H9 (cell line): ENCODE measurements at regions not wholly inside any gene's neighbourhood (a gene's known extent, or its start where the extent isn't known, plus 50 kb on each side); places are given as distances from the start of the nearest gene placed in this dataset.

Experiments
- DNase-seq: peaks from one replicate; pipeline ENCODE4 v3.0.0-alpha.2; 2017
- H2AFZ ChIP-seq: one replicate; pipeline ENCODE4 v1.6.1; 2013; ENCODE audit warnings: mild to moderate bottlenecking, low read length, control low read depth, moderate library complexity
- H2AK5ac ChIP-seq: 2 replicates; pipeline ENCODE4 v1.6.1; 2013; ENCODE audit warnings: low read length, control low read depth, mixed read lengths; ENCODE audit not compliant: insufficient read length
- H2BK120ac ChIP-seq: one replicate; pipeline ENCODE4 v1.6.1; 2013; ENCODE audit warnings: low read depth, mild to moderate bottlenecking, low read length, control low read depth, inconsistent platforms; ENCODE audit not compliant: poor library complexity, severe bottlenecking
- H2BK12ac ChIP-seq: 2 replicates; pipeline ENCODE4 v1.6.1; 2013; ENCODE audit warnings: low read length, control low read depth, mixed read lengths, low read depth; ENCODE audit not compliant: insufficient read length
- H2BK15ac ChIP-seq: 2 replicates; pipeline ENCODE4 v1.6.1; 2013; ENCODE audit warnings: low read depth, low read length, control low read depth
- H2BK20ac ChIP-seq: one replicate; pipeline ENCODE4 v1.6.1; 2013; ENCODE audit warnings: low read depth, mild to moderate bottlenecking, low read length, control low read depth, inconsistent platforms; ENCODE audit not compliant: poor library complexity, severe bottlenecking
- H2BK5ac ChIP-seq: 2 replicates; pipeline ENCODE4 v1.6.1; 2013; ENCODE audit warnings: low read length, control low read depth, mixed read lengths; ENCODE audit not compliant: insufficient read length
- H3K14ac ChIP-seq: 2 replicates; pipeline ENCODE4 v1.6.1; 2013; ENCODE audit warnings: low read length, control low read depth; ENCODE audit not compliant: insufficient read depth
- H3K18ac ChIP-seq: 2 replicates; pipeline ENCODE4 v1.6.1; 2013; ENCODE audit warnings: low read depth, mild to moderate bottlenecking, mixed read lengths, low read length, control low read depth; ENCODE audit not compliant: insufficient read length
- H3K23ac ChIP-seq: 2 replicates; pipeline ENCODE4 v1.6.1; 2013; ENCODE audit warnings: low read length, control low read depth, mixed read lengths, low read depth; ENCODE audit not compliant: insufficient read length
- H3K23me2 ChIP-seq: 2 replicates; pipeline ENCODE4 v1.6.1; 2013; ENCODE audit warnings: low read depth, mild to moderate bottlenecking, mixed read lengths, low read length, control low read depth; ENCODE audit not compliant: insufficient read length, poor library complexity, severe bottlenecking
- H3K27ac ChIP-seq: 2 replicates; pipeline ENCODE4 v1.5.1; 2013; ENCODE audit warnings: low read length, control low read depth, mixed read lengths, low read depth; ENCODE audit not compliant: insufficient read length
- H3K27me3 ChIP-seq: 2 replicates; pipeline ENCODE4 v1.6.1; 2013; ENCODE audit warnings: low read length, control low read depth, inconsistent platforms; ENCODE audit not compliant: insufficient read depth
- H3K4ac ChIP-seq: 2 replicates; pipeline ENCODE4 v1.6.1; 2013; ENCODE audit warnings: low read depth, mild to moderate bottlenecking, control low read depth, inconsistent platforms, low read length, moderate library complexity
- H3K4me1 ChIP-seq: 2 replicates; pipeline ENCODE4 v1.6.1; 2013; ENCODE audit warnings: low read length, control low read depth, inconsistent platforms; ENCODE audit not compliant: insufficient read depth
- H3K4me2 ChIP-seq: 2 replicates; pipeline ENCODE4 v1.6.1; 2013; ENCODE audit warnings: low read length, control low read depth, mixed read lengths; ENCODE audit not compliant: insufficient read length, insufficient read depth
- H3K56ac ChIP-seq: 2 replicates; pipeline ENCODE4 v1.6.1; 2013; ENCODE audit warnings: low read depth, mild to moderate bottlenecking, mixed read lengths, low read length, control low read depth; ENCODE audit not compliant: insufficient read length
- H3K79me1 ChIP-seq: 2 replicates; pipeline ENCODE4 v1.6.1; 2013; ENCODE audit warnings: low read depth, mild to moderate bottlenecking, moderate library complexity, low read length, control low read depth, inconsistent platforms; ENCODE audit not compliant: insufficient read depth, poor library complexity, severe bottlenecking
- H3K79me2 ChIP-seq: 2 replicates; pipeline ENCODE4 v1.6.1; 2013; ENCODE audit warnings: low read length, control low read depth, inconsistent platforms; ENCODE audit not compliant: insufficient read depth
- H3K9ac ChIP-seq: 2 replicates; pipeline ENCODE4 v1.6.1; 2013; ENCODE audit warnings: low read length, control low read depth, mixed read lengths; ENCODE audit not compliant: insufficient read length; ENCODE audit errors: extremely low read depth
- H3K9me3 ChIP-seq: one replicate; pipeline ENCODE4 v1.6.1; 2013; ENCODE audit warnings: low read depth, low read length, inconsistent platforms; ENCODE audit not compliant: control insufficient read depth
- H3T11ph ChIP-seq: one replicate; pipeline ENCODE4 v1.6.1; 2013; ENCODE audit warnings: mild to moderate bottlenecking, low read length, control low read depth, inconsistent platforms
- H4K20me1 ChIP-seq: one replicate; pipeline ENCODE4 v1.6.1; 2013; ENCODE audit not compliant: control insufficient read depth, insufficient read length, insufficient read depth
- H4K5ac ChIP-seq: 2 replicates; pipeline ENCODE4 v1.6.1; 2013; ENCODE audit warnings: low read depth, mild to moderate bottlenecking, mixed read lengths, low read length, control low read depth; ENCODE audit not compliant: insufficient read length
- H4K8ac ChIP-seq: replicated peaks from 2 replicates; pipeline ENCODE4 v1.6.1; 2013; ENCODE audit warnings: low read length, control low read depth, mixed read lengths, low read depth; ENCODE audit not compliant: insufficient read length
- H4K91ac ChIP-seq: 2 replicates; pipeline ENCODE4 v1.6.1; 2013; ENCODE audit warnings: low read depth, mild to moderate bottlenecking, moderate library complexity, mixed read lengths, low read length, control low read depth; ENCODE audit not compliant: insufficient read length
- H3K27ac Mint-ChIP-seq, 3 experiments: 2 replicates in 2 of 3; 3 replicates in 1 of 3; pipeline ENCODE4 v1.8.0; 2020 to 2021; ENCODE audit warnings: mixed read lengths in 3 of 3, mild to moderate bottlenecking in 1 of 3, moderate library complexity in 1 of 3
- H3K27me3 Mint-ChIP-seq: 2 replicates; pipeline ENCODE4 v1.8.0; 2021; ENCODE audit warnings: low read depth, mild to moderate bottlenecking, moderate library complexity, mixed read lengths
- H3K36me3 Mint-ChIP-seq, 3 experiments: 2 replicates in 2 of 3; 3 replicates in 1 of 3; pipeline ENCODE4 v1.8.0; 2020 to 2021; ENCODE audit warnings: low read depth in 3 of 3, mixed read lengths in 3 of 3; ENCODE audit not compliant: insufficient read depth in 1 of 3
- H3K4me1 Mint-ChIP-seq, 2 experiments: 2 replicates each; pipeline ENCODE4 v1.8.0; 2020; ENCODE audit warnings: mixed read lengths in 2 of 2
- H3K4me3 Mint-ChIP-seq, 2 experiments: 2 replicates in 1 of 2; 3 replicates in 1 of 2; pipeline ENCODE4 v1.8.0; 2020 to 2021; ENCODE audit warnings: mild to moderate bottlenecking in 2 of 2, mixed read lengths in 2 of 2, moderate library complexity in 1 of 2
- H3K9me3 Mint-ChIP-seq, 2 experiments: 2 replicates in 1 of 2; 3 replicates in 1 of 2; pipeline ENCODE4 v1.8.0; 2020; ENCODE audit warnings: mild to moderate bottlenecking in 2 of 2, mixed read lengths in 2 of 2, moderate library complexity in 1 of 2
- WGBS: extraction: QIAGEN DNeasy Blood & Tissue Kit; methylation state at CpG from one replicate; pipeline ENCODE4 v1.1.7; 2013; ENCODE audit warnings: missing lambda C conversion rate, low lambda C conversion rate, mixed read lengths; ENCODE audit not compliant: insufficient read length; ENCODE audit errors: extremely low coverage; 5-methylcytosine and 5-hydroxymethylcytosine counted together
- TF ChIP-seq, protein P1 (sequence below): fragments of 200-600 bp; sonication (generic); conservative IDR thresholded peaks from 3 replicates; pipeline ENCODE4 v1.8.0; 2021; ENCODE audit warnings: antibody characterized with exemption, mild to moderate bottlenecking

- Histone ChIP-seq H2BK5ac (no peak overlapping the region), H2AFZ (no peak overlapping the region), H3K79me1 (no peaks in the 10 kb centered on the region), H4K5ac (no peak overlapping the region), H3T11ph (no peak overlapping the region), H3K56ac (no peak overlapping the region), H3K4ac (no peak overlapping the region), H2AK5ac (no peak overlapping the region), H3K4me2 (no peak overlapping the region), H4K8ac (no peak overlapping the region), H3K27ac (no peak overlapping the region), H3K9me3 (no peaks in the 10 kb centered on the region), H2BK12ac (no peak overlapping the region), H2BK20ac (no peak overlapping the region), H4K91ac (no peak overlapping the region), H3K18ac (no peak overlapping the region), H3K4me1 (no peaks in the 10 kb centered on the region), H3K79me2 (no peaks in the 10 kb centered on the region), H2BK15ac (no peak overlapping the region), H3K27me3 (no peaks in the 10 kb centered on the region), H3K14ac (no peak overlapping the region), H3K9ac (no peak overlapping the region), H4K20me1 (no peaks in the 10 kb centered on the region), H2BK120ac (no peak overlapping the region), H3K23ac (no peak overlapping the region), H3K23me2 (no peaks in the 10 kb centered on the region)
- Mint-ChIP-seq H3K27ac (no peak overlapping the region), H3K9me3 (no peaks in the 10 kb centered on the region), H3K36me3 (peaks cover 0 to 2% (median 0%) of the 10 kb centered on the region in 3 experiments; a peak in 1 of 7 replicates), H3K4me3 (no peak overlapping the region), H3K4me1 (no peaks in the 10 kb centered on the region), H3K27me3 (no peaks in the 10 kb centered on the region)
- TF ChIP-seq, protein P1, sequence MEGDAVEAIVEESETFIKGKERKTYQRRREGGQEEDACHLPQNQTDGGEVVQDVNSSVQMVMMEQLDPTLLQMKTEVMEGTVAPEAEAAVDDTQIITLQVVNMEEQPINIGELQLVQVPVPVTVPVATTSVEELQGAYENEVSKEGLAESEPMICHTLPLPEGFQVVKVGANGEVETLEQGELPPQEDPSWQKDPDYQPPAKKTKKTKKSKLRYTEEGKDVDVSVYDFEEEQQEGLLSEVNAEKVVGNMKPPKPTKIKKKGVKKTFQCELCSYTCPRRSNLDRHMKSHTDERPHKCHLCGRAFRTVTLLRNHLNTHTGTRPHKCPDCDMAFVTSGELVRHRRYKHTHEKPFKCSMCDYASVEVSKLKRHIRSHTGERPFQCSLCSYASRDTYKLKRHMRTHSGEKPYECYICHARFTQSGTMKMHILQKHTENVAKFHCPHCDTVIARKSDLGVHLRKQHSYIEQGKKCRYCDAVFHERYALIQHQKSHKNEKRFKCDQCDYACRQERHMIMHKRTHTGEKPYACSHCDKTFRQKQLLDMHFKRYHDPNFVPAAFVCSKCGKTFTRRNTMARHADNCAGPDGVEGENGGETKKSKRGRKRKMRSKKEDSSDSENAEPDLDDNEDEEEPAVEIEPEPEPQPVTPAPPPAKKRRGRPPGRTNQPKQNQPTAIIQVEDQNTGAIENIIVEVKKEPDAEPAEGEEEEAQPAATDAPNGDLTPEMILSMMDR = no peak
- DNase-seq = no peak
- no CpG with 5 or more reads among the region's 2 CpGs for WGBS
These were observed 737.9 kb upstream of the TMPRSS15 start for GRCh38 chr21:19141511-19141910.
